ENCODE measurements at regions not wholly inside any gene's neighbourhood (a gene's known extent, or its start where the extent isn't known, plus 50 kb on each side); places are given as distances from the start of the nearest gene placed in this dataset. TPM values are rescaled to one million over a fixed set of nuclear protein-coding genes. Genes with fewer than 3 reads are reported as not detected.

GRCh38 chr4:87734084-87734483, 65.3 kb upstream of the IBSP start:
- no peak for TF ChIP-seq CTCF (IDR thresholded peaks at IDR 0.05; ENCODE audit: insufficient read depth, low read length)
- H3K4me3 ChIP-seq (ENCODE audit: low read depth, low read length): no peak overlapping the region
- DNase-seq (ENCODE audit: low read depth): no peak

- H3K4me3 ChIP-seq (ENCODE audit: low read depth, low read length): no peak overlapping the region
- TF ChIP-seq CTCF (IDR thresholded peaks at IDR 0.05; ENCODE audit: insufficient read depth, low read length): no peak
- no peak for DNase-seq (ENCODE audit: low read depth)
Measured at GRCh38 chr4:87734936-87735335, 64.4 kb upstream of the IBSP start.

GRCh38 chr4:87738483-87738882, 60.9 kb upstream of the IBSP start:
- H3K4me3 ChIP-seq (ENCODE audit: low read depth, low read length): no peak overlapping the region
- TF ChIP-seq CTCF (IDR thresholded peaks at IDR 0.05; ENCODE audit: insufficient read depth, low read length): no peak
- DNase-seq (ENCODE audit: low read depth): no peak

GRCh38 chr4:87739494-87739893, 59.9 kb upstream of the IBSP start:
- DNase-seq (ENCODE audit: low read depth): no peak
- H3K4me3 ChIP-seq (ENCODE audit: low read depth, low read length): no peak overlapping the region
- TF ChIP-seq CTCF (IDR thresholded peaks at IDR 0.05; ENCODE audit: insufficient read depth, low read length): no peak

- TF ChIP-seq CTCF (IDR thresholded peaks at IDR 0.05; ENCODE audit: insufficient read depth, low read length): no peak
- DNase-seq (ENCODE audit: low read depth): no peak
- H3K4me3 ChIP-seq (ENCODE audit: low read depth, low read length): no peak overlapping the region
Measured at GRCh38 chr4:87745064-87745807, 54.1 kb upstream of the IBSP start.

- no peak overlapping the region for H3K4me3 ChIP-seq (ENCODE audit: low read depth, low read length)
- TF ChIP-seq CTCF (IDR thresholded peaks at IDR 0.05; ENCODE audit: insufficient read depth, low read length): no peak
- no peak for DNase-seq (ENCODE audit: low read depth)
Measured at GRCh38 chr4:87746001-87746400, 53.4 kb upstream of the IBSP start.

Small RNAs in the stretch of these regions (small RNA-seq; reads per million reads assigned to genes)
- not detected for gene RF00019
